ENCODE measurements at regions not wholly inside any gene's neighbourhood (a gene's known extent, or its start where the extent isn't known, plus 50 kb on each side); places are given as distances from the start of the nearest gene placed in this dataset.
"Not testable (repeated sequence)": the region's sequence is repeated elsewhere in the genome, so short reads cannot be mapped to it uniquely, and the experiment has no call there.

DNA sequence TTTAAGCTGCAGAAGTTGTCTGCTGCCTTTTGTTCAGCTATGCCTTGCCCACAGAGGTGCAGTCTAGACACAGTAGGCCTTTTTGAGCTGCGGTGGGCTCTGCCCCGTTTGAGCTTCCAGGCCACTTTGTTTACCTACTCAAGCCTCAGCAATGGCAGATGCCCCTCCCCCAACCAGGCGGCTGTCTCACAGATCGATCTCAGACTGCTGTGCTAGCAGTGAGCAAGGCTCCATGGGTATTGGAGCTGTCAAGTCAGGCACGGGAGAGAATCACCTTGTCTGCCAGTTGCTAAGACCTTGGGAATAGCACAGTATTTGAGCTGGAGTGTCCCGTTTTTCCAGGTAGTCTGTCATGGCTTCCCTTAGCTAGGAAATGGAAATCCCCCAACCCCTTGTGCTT lies 587.8 kb upstream of the CLINT1 start:
- DNase-seq = not testable (repeated sequence)

DNA sequence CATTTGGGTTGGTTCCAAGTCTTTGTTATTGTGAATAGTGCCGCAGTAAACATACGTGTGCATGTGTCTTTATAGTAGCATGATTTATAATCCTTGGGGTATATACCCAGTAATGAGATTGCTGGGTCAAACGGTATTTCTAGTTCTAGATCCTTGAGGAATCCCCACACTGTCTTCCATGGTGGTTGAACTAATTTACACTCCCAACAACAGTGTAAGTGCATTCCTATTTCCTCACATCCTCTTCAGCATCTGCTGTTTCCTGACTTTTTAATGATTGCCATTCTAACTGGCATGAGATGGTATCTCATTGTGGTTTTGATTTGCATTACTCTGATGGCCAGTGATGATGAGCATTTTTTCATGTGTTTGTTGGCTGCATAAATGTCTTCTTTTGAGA lies 580.3 kb upstream of the CLINT1 start:
- DNase-seq = not testable (repeated sequence)

DNA sequence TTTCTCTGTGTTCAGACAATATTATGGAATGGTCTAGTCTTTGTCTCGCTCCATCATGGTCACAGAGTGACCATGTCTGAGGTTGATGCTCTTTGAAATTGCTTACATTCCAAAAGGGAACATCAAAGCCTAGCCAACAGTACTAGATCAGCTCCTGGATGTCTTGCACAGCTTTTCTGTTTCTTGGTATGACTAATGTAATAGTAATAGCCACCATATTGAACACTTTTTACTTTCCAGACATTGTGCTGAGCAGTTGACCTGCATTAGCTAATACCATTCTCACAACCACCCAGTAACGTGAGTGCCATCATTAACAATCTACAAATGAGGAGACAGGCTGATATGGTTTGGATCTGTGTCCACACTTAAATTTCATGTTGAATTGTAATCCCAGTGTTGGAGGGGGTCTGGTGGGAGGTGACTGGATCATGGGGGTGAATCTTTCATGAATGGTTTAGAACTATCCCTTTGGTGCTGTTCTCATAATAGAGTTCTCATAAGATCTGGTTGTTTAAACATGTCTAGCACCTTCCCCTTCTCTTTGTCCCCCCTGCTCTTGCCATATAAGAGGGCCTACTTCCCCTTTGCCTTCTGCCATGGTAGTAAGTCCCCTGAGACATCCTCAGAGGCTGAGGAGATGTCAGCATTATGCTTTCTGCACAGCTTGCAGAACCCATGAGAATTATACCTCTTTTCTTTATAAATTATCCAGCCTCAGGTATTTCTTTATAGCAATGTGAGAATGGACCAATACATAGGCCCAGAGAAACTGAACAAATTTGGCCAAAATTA lies 577.5 kb upstream of the CLINT1 start:
- DNase-seq = no peak

DNA sequence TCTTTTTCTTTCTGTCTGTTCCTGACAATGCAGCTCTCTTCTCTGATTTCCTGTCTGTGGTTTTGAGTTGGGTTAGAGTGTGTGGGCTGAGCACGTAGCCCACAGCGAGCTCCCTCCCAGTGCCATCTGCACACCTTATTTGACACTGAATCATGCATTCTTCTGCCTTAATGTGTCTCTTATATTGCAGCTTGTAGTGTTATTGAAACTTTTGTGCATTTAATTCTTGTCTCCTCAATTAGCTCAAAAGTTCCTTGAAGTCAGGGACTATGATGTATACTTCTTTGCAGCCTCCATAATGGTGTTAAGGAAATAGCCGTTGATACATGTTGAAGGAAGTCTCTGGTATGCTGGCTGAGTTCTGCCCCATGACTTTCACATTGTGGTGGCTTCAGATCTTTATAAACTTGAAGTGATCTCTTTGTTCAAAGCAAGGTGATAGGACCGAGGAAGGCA lies 576.2 kb upstream of the CLINT1 start:
- DNase-seq = no peak

DNA sequence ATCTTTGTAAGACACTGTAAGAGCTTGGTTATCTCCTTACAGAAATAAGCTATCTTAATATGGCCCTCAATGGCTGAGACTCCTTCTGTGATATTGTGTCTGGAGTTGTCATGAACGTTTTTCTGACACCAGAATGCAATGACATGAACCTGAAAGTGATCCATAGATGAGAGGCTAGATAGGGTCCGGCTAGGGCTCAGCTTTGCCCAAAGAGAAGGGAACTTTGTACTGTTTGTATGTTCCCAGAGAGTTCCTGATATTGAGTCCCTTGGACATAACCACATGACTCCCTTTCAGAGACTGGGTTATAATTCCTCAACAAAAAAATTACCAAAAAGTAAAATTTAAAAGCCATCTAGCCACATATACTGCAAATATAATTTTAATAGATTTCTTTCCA lies 575.8 kb upstream of the CLINT1 start:
- no peak for DNase-seq

DNA sequence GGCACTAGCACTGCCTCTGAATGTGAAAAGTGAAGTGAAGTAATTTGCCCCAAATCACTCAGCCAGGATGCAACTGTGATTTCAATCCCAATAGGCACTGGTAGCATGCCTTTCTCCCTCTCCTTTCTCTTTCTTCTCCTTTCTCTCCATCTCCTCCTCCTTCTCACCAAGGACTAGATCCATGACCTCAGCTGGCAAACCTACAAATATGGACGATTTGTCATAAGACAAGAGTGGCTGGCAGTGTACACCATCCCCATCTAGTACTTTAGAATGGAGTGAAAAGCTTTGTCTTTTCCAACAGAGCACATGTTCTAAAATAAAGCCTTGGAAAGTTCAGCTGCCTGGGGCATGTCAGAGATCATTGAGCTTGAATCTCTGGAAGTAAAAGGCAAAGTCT lies 574.7 kb upstream of the CLINT1 start:
- no peak for DNase-seq

DNA sequence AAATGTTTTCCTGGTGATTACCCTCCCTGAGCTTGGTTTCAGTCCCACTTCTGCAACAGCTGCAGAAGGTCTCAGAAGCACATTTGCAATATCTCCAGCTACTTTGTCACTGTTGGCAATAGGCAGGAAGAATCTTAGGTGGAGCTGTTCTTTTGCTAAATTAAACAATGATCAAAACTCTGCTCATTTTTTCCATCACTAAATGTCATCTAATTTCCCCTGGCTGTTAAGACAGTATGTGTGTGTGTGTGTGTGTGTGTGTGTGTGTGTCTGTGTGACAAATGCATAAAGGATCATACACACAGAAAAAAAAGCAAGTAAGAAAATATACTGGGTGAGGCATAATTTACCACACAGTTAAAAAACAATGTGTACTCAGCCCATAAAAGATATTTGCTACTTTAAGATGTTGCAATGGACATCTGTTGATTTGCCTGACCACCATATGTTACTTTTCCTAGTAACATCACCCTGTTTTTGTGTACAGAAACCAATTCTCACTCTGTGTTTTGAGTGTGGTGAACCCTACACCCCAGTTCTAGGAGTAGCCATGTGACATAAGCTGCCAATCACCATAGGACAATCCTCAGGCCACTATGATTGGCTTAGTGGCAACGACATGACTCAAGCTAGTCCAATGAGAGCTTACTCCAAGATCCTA lies 572.6 kb upstream of the CLINT1 start:
- peak; percentile 88 for DNase-seq

DNA sequence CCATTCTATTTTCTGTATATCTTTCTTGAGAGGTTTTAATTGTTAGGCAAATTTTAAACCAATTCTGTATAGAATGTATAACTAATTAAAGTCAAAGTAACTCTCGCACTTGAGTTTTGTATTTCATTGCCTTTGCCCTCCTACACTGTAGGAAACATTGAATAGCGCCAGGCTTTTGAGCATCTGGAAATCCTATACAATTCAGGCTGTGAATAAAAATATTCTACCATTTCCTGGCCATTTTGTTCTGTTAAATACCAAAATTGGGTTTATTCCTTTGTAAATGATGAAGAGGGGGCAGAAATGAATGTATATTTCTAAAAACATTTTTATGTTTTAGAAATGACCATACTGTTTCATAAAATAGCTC lies 571.8 kb upstream of the CLINT1 start:
- peak; percentile 49 for DNase-seq

DNA sequence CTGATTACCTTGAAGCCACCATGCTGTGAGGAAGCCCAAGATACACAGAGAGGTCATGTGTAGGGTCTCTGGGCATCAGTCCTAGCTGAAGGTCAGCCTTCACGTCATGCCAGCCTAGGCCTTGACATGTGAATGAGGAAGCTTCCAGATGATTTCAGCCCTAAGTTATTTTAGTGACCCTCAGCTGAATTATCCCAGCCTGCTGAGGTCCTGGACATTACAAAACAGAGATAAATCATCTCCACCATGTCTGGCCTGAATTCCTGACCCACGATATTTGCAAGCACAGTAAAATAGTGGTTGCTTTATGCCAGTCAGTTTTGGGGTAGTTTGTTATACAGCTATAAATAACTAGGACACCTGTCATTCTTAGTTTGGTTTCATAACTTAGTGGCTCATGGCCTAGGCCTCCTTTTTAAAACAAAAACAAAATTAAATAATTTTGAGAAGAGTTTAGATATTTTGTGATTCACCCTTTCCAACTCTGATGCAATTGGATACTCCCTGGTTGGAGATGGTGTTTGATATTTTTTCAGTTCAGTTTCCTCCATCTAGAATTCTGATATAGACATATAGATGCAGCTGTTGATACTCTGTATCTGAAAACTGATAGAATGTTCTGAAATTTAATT lies 571.3 kb upstream of the CLINT1 start:
- DNase-seq = no peak

DNA sequence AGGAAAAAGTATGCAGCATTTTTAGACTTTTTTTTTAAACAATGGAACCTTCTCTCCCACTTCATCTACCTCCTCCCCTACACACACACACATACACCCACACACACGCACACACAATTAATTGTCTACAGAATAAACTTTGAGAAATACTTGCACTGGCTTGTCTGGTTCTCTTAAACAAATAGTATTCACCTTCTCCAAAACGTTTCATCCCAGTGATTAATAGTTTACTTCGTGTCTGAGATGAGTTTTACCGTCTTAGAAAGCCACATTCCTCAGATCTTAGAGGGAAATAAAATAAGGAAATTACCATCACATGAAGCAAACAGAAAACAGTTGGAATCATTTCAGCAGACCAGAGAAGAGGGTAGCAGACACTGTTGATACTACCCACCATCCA lies 570.6 kb upstream of the CLINT1 start:
- DNase-seq = no peak

DNA sequence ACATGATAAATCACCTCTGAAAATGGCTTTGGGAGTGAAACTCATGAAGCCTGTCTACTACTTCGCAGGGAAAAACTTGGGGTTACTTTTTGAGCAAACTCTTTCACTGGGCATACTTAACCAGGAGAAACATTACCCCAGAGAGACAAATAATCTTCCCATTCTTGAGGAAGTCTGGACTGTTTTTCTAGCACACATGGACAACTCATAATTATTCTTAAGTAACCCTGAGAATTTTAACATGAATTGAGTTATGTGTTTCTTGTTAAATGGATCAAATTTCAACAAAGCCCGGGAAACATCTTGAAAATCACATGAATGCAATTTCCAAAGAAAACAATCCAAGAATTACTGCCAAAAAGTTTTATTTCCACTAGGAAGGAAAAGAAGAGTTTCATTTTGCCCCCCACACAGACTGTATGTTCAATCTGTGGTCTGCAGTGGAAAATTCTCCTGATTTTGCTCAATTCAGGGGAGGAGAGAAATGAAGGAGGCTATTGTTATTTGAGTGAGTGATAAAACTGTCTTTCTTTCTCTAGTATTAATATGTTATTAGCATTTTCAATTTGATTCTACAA lies 564.8 kb upstream of the CLINT1 start:
- peak; percentile 83 for DNase-seq

DNA sequence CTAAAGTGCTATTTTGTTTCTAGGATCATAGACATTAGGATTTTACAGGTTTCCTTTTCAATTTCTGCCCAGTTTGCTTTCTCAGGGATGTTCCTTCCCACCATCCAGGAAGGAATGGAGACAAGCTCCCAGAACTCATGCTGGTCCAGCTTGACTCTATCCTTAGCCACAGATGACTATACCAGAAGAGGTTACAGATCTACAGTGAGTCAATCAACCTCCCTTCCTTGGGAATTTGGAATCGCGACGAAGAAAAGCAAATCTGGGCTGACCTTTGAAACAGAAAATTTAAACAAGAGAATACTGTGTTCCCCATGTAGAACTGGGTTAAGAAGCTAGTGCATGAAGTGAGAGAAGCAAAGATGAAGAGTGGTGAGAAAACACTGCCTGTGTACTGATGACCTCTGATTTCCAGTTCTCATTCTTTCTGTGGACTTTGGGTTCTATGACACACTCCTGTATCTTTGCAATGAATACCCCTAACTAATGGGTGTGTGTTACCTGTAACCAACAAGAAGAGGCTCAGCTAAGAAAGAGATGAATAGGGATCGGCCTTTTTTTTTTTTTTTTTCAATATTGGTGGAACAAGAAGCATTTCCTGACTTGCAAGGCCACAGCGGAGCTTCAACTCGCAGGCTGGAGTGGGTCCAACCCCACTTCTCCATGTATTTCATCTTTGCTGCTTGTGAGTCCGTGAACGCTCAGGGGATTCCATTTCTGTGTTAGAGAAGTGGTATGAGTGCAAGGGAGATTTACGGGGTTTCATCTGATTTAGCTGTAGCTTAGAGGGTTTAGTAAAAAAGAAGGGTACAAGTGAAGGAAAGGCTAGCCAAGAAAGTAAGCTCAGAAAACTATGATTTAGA lies 563.9 kb upstream of the CLINT1 start:
- peak; percentile 38 for DNase-seq

DNA sequence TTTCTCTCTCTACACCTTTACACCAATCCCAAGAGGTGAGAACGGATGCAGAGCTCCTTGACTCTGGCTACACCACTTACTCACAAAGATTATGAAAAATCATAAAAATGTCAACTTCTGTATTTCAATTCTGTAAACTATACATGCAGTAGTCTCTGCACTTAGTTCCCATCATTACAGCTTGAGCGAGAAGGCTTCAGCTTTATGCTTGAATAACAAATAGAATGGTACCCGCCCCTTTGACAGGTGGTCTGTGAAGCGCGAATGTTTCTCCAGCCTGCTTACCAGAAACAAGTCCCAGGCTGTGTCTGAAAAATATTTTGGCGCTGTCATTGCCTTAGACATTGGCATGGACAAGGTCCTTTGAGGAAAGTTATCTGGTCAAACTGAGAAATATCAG lies 562.4 kb upstream of the CLINT1 start:
- no peak for DNase-seq

DNA sequence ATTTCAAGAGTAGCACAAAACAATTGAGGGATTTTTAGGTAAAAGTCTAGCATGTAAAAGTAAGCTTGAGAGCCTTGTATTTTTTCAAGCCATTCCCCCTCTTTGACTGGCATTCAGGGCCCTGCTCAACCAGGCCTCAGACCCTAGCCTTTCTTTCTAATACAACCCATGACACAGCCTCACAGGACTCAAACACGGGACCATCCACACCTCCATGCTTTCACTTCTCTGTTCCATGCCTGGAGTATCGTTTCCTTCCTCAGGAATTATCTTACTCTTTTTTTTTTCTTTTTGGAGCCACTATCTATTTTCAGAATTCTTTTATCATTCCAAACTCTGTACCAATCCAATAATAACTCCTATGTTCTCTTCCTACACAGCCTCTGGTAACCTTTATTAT lies 560.2 kb upstream of the CLINT1 start:
- no peak for DNase-seq

DNA sequence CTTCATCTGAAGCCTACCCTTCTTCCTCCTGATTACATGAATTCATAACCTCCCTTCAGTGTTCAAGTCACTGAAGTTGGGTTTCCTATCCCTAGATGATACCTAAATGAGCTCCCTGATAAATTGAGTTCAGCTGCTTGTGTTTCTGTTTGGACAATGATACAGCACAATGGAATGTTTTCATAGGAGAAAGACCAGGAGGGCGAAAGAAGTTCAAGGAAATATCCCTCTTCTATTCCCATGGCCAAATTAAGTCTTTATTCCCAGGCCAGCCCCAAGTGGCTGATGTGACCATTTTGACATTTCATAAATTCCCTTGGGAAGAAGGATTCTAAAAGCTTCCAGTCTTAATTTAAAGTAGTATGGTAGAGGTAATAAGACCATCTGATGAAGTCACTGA lies 555.8 kb upstream of the CLINT1 start:
- no peak for DNase-seq

DNA sequence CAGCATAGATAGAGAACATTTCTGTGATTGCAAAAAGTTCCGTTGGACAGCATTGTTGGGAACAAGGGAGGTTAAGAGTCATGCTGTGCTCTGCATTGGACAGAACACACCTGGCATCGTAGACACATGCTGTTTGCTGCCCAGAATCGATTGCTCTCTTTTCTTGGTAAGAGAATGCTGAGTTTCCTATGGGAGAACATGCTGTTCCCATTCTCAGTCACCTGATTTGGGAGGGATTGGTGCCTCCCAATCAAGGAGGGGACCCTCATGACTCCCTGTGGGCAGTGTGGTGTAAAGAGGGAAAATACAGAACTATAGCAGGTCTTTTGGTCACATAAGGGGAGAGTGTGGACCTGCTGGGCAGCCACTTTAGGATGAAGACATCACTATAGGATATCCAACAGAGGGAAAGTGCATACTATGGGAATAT lies 555.4 kb upstream of the CLINT1 start:
- no peak for DNase-seq

DNA sequence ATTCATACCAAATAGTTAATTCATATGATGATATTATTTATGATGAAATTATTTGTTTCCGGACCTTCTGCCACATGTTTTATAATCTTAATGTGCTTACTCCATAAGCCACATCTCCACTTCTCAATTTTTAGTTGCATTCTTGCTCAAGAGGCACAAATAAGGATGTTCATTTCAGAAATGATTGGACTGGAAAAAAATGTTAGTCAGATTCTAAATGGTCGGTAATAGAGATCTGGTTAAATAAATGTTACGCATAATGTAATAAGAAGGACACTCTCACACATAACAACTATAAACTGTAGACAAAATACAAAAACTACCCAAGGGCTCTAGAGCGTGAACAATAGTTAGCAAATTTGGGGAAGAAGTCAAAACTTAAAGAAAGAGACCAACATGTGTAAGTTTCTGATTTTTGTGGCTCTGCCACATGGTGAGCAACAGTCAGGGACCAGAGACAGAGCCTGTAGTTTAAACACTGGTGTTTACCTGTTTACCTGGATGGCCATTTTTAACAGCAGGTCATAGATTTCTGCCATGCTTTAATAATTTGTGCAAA lies 554.3 kb upstream of the CLINT1 start:
- no peak for DNase-seq

DNA sequence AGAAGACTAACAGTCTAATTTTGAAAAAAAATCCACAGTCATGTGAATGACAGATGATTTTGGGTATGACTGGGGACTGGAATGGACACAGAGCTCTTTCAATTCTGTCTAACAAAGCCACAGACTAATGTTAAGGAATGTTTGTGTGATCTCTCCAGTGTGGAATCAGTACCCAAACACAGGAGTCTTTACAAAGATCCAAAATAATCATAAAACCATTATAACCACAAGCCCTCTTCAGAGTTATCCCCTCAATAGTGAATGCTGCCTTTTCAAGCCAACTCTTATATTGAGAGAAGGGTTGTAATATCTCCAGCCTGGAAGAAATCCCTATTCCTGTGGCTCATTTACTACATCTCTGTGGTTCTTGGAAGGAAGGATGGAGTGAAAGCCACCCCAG lies 552.0 kb upstream of the CLINT1 start:
- no peak for DNase-seq

DNA sequence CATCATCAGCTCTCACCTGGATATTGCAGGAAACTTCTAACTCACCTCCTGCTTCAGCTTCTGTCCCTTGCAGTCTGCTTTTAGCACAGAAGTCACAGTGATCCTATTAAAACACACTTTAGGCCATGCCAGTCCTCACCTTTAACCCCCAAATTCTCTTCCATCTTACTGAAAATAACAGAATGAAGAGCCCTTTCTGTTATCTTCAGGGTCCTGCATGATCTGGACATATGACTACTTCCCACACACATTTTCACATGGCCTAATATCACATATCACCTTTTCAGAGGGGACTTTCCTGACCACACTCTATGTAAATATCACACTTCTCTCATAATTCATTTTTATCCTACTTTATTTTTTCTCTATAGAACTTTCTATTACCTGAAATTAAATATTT lies 550.6 kb upstream of the CLINT1 start:
- DNase-seq = no peak

DNA sequence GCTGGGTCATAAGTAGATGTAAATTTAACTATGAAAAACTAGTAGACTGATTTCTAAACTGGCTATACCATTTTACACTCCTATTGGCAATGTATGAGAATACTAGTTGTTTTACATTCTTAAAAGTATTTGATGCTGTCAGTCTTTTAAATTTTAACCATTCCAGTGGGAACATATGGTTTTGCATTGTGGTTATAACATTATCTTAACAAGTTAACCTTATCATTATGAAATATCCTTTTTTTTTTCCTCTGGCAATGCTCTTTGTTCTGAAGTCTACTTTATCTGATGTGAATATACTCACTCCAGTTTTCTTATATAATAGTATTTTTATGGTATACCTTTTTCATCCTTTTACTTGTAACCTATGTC lies 548.9 kb upstream of the CLINT1 start:
- DNase-seq = no peak
